NCI-H446 (cell line): ENCODE measurements at regions not wholly inside any gene's neighbourhood (a gene's known extent, or its start where the extent isn't known, plus 50 kb on each side); places are given as distances from the start of the nearest gene placed in this dataset.

Source experiments
- DNase-seq, 2 experiments: peaks; one replicate each; lab custom pipeline; 2025; lab: John Stamatoyannopoulos, UW

GRCh38 chr17:55582897-55583296 lies 71.6 kb upstream of the SMIM36 start:
- DNase-seq: no peak

DNA sequence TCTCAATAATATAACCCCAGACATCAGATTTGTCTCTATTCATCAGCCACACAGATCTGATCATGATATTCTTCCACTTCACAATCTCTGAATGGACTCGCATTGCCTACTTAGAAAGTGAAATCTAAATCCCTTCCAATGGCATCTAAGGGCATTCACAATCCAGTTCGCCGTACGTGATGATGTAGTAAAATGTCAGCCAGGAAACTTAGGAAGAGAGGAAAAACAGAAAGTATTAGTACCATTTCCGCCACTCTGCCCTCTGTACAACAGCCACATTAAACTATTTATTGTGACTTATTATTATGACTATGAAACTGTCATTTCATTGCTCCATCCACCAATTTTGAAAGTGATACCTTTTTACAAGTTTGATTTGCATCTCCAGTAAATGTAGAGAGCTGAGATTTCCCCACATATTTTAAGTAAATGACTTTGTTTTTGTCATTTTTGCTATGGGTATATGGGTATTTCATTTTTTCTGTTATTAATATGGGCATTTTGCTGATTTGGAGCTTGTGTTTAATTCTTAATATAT lies 69.4 kb upstream of the SMIM36 start:
- no peak for DNase-seq

- no peak for DNase-seq
Observed at GRCh38 chr17:55577687-55578086, 66.4 kb upstream of the SMIM36 start.

DNA sequence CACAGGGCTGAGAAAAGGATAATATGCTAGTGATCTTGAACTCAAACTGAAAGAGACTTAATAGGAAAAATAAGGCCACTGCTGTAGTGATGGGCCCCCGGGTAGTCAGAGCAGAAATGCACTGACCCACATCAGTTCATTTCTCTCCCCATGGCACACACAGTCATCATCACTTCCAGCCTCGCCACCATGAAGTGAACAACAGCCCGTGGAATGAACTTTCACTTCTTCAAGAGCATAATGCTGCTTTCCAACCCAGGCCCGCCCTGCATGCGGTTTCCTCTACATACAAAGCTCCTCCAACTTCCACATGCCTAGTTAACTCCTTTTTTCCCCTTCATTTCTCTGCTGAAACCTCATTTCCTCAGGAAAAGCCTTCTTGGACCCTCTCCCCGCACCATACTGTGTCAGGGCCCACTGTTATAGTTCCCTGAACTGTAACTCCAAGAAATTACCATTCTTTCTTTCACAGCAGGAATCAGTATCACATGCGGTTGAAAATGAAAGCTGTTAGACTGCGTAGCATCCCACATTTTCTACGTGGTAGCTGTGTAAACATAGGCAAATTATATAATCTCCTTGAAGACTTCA lies 65.8 kb upstream of the SMIM36 start:
- DNase-seq: no peak

GRCh38 chr17:55576237-55576995 lies 65.2 kb upstream of the SMIM36 start:
- DNase-seq: no peak

DNA sequence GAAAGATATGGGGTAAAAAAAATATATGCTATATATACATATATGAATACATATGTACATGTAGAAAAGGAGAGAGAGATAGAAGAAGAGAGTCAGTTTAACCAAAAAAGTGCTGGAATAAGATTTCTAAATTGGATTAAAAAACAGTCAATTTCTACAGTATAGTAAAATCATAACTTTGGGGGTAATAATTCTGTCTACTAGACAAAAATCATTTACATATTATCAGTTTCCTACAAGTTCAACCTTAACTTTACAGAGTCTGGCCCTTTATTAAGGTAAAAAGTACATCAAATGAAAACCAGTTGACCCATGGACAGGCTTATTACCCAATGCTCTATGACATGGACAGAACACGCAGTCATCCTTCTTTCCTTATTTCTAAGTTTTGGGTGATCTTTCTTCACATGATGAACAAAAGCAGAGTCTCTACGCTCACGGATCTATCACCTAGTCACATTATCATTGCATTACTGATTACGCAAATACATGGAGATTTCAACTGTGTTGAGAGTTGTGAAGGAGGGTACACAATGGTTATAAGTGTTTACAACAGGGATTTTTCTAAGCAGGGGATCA lies 63.9 kb upstream of the SMIM36 start:
- no peak for DNase-seq

DNA sequence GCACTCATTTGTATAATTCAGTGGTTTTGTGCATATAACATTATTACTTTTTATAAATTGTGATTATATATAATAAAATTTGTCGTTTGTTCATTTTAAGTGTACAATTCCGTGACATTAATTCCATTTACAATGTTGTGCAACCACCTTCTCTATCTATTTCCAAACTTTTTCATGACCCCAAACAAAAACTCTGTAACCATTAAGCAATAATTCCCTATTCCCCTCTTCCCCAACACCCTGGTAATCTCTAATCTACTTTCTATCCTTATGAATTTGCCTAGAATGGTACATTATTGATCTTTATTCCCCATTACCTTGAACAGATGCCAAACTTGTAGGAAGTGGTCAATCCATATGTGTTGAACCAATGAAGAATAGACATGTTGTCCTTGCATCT lies 61.3 kb upstream of the SMIM36 start:
- no peak for DNase-seq

DNA sequence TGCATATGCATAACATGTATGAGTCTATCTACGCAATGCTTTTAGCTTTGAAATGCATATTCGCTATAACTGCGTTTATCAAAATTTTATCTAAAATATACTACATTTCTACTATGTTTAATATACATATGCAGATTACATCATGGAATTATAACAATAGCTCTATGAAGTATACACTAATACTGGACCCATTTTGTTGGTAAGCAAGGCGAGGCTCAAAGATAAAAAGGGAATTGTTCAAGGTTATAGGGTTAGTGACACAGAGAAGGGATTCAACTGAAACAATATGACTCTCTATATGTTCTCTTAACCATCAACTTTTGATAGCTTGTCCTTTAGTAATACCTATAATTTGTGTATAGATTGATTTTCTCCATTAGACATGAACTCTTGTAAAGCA lies 60.9 kb upstream of the SMIM36 start:
- DNase-seq: no peak

- no peak for DNase-seq
Observed at GRCh38 chr17:55571095-55571494, 59.8 kb upstream of the SMIM36 start.

DNA sequence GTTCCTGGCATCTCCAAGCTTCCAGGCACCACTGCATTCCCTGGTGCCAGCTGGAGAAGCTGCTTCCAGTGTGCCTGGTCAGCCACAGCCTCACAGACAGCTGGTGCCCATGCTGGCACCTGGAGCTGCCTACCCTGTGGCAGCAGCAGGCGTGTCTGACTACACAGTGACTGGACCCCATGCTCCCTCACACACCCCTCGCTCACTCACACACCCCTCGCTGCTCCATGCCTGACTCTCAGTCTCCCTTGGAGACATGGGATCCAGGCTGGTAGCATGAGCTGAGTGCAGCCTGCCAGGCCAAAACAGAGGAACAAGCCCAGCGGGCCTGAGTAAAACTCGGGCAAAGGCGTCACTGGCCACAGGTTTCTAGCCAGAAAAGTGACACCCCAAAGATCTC lies 59.1 kb upstream of the SMIM36 start:
- DNase-seq: no peak

GRCh38 chr17:55567240-55568214 lies 56.3 kb upstream of the SMIM36 start:
- no peak for DNase-seq

- DNase-seq: peak in 1 of 2 experiments; percentile 47
Observed at GRCh38 chr17:55564081-55564480, 52.8 kb upstream of the SMIM36 start.

DNA sequence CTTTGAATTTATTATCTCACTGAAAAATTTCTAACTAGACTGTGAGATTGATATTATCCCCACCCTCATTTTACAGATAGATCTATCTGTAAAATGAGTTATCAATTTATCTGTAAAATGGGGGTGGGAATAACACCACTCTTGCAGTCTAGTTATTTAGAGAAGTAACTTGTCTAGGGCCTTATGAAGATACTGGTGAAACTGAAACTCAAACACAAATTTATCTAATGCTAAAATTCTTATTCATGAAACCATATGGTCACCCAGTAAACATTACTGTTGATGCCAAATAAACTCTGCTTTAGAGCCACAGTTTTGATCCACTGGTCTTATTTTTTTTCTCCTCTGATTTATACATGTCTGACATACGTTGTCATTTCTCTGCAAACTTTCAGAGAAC lies 52.1 kb upstream of the SMIM36 start:
- no peak for DNase-seq

DNA sequence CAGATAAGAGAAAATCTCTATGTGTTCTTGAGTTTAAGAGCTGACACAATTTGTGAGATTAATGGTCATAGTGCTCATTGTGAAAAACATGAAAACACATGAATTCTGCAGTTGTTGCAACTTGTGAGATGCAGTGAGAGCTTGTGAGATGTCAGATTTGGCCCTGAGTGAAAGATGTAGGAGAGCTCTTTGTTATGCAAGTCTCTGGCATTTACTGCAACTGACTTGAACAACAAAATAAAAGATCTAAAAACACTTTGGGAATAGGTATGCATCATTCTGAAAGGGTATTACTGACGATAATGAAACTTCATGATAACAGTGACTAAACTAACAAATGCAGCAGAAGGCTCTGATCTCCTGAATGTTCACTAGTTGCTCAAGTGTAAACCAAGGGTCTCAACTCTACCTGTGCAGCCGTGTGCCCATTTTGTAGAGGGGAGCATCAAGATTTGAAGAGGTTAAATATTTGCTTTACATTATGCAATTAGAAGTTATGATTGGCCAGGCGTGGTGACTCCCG lies 50.8 kb upstream of the SMIM36 start:
- no peak for DNase-seq

GRCh38 chr17:55561316-55561972 lies 50.2 kb upstream of the SMIM36 start:
- DNase-seq: no peak
